GM23338 (cell line): ENCODE measurements at regions not wholly inside any gene's neighbourhood (a gene's known extent, or its start where the extent isn't known, plus 50 kb on each side); places are given as distances from the start of the nearest gene placed in this dataset.

Experiments
- ATAC-seq: fragments of 200-7000 bp; cut with Tn5 transposase; 3 replicates; pipeline ENCODE4 v1.9.1; 2020
- DNase-seq: peaks from one replicate; pipeline ENCODE4 v3.0.0-alpha.2; 2015; ENCODE audit warnings: low spot score
- H2AFZ ChIP-seq: fragments of 200-600 bp; sonication (generic); 2 replicates; pipeline ENCODE4 v1.8.0; 2016; ENCODE audit warnings: antibody characterized with exemption, mild to moderate bottlenecking, moderate library complexity
- H3F3A ChIP-seq: fragments of 200-600 bp; sonication (generic); replicated peaks from 2 replicates; pipeline ENCODE4 v1.8.0; 2017; ENCODE audit warnings: antibody characterized with exemption, mixed run types, low read depth
- H3K27ac ChIP-seq: fragments of 200-600 bp; sonication (generic); 2 replicates; pipeline ENCODE4 v1.6.1; 2016; ENCODE audit warnings: low read depth
- H3K27me3 ChIP-seq: fragments of 200-600 bp; sonication (generic); 2 replicates; pipeline ENCODE4 v1.8.0; 2016; ENCODE audit warnings: mild to moderate bottlenecking, mixed run types, moderate library complexity; ENCODE audit not compliant: insufficient read depth
- H3K36me3 ChIP-seq: fragments of 200-600 bp; sonication (generic); 2 replicates; pipeline ENCODE4 v1.8.0; 2016; ENCODE audit warnings: mild to moderate bottlenecking; ENCODE audit not compliant: insufficient read depth
- H3K4me1 ChIP-seq: fragments of 200-600 bp; sonication (generic); 2 replicates; pipeline ENCODE4 v1.8.0; 2016; ENCODE audit warnings: mild to moderate bottlenecking, moderate library complexity; ENCODE audit not compliant: insufficient read depth
- H3K4me2 ChIP-seq: fragments of 200-600 bp; sonication (generic); 2 replicates; pipeline ENCODE4 v1.7.1; 2017; ENCODE audit warnings: mixed run types
- H3K4me3 ChIP-seq: fragments of 200-600 bp; sonication (generic); 2 replicates; pipeline ENCODE4 v1.6.1; 2016; ENCODE audit warnings: mixed run types
- H3K79me2 ChIP-seq: fragments of 200-600 bp; sonication (generic); replicated peaks from 2 replicates; pipeline ENCODE4 v1.8.0; 2017; ENCODE audit warnings: mild to moderate bottlenecking; ENCODE audit not compliant: insufficient read depth
- H3K9me2 ChIP-seq: fragments of 200-600 bp; sonication (generic); 2 replicates; pipeline ENCODE4 v1.8.0; 2017; ENCODE audit not compliant: insufficient read depth
- H4K20me1 ChIP-seq: fragments of 200-600 bp; sonication (generic); replicated peaks from 2 replicates; pipeline ENCODE4 v1.8.0; 2017; ENCODE audit warnings: mild to moderate bottlenecking; ENCODE audit not compliant: insufficient read depth
- H3K27ac Mint-ChIP-seq: 2 replicates; pipeline ENCODE4 v1.8.0; 2020; ENCODE audit warnings: inconsistent platforms, mild to moderate bottlenecking, moderate library complexity, mixed read lengths
- H3K27me3 Mint-ChIP-seq: 3 replicates; pipeline ENCODE4 v1.8.0; 2022; ENCODE audit warnings: low read depth, mild to moderate bottlenecking, moderate library complexity, mixed read lengths, inconsistent platforms; ENCODE audit not compliant: insufficient read depth, poor library complexity
- H3K36me3 Mint-ChIP-seq: 3 replicates; pipeline ENCODE4 v1.8.0; 2021; ENCODE audit warnings: low read depth, mild to moderate bottlenecking, inconsistent platforms, moderate library complexity, mixed read lengths
- H3K4me1 Mint-ChIP-seq: 3 replicates; pipeline ENCODE4 v1.8.0; 2020; ENCODE audit warnings: mild to moderate bottlenecking, inconsistent platforms, mixed read lengths
- H3K4me3 Mint-ChIP-seq: 3 replicates; pipeline ENCODE4 v1.8.0; 2021; ENCODE audit warnings: moderate library complexity, mild to moderate bottlenecking, inconsistent platforms, mixed read lengths
- H3K9me3 Mint-ChIP-seq: 3 replicates; pipeline ENCODE4 v1.8.0; 2020; ENCODE audit warnings: moderate library complexity, mild to moderate bottlenecking, inconsistent platforms, mixed read lengths
- CTCF ChIP-seq, 2 experiments: fragments of 200-600 bp in 1 of 2; sonication (generic) in 1 of 2; conservative IDR thresholded peaks; 2 replicates each; pipeline versions ENCODE4 v1.5.1 to v1.6.1; 2016 to 2017; ENCODE audit warnings: antibody characterized with exemption in 2 of 2, low read depth in 2 of 2, mild to moderate bottlenecking in 2 of 2, moderate library complexity in 1 of 2
- ETS1 ChIP-seq: IDR thresholded peaks from 2 replicates; pipeline ENCODE4 v1.6.1; 2016; ENCODE audit warnings: antibody characterized with exemption
- REST ChIP-seq: IDR thresholded peaks from one replicate; pipeline ENCODE4 v1.6.1; 2018; ENCODE audit warnings: antibody characterized with exemption; ENCODE audit not compliant: unreplicated experiment
- ZNF331 ChIP-seq: fragments of 250-450 bp; sonication (Bioruptor Pico); IDR thresholded peaks from 2 replicates; pipeline ENCODE4 v1.5.0; 2020; ENCODE audit warnings: low read depth, mild to moderate bottlenecking, moderate library complexity
- ZNF462 ChIP-seq: fragments of 250-450 bp; sonication (Bioruptor Pico); IDR thresholded peaks from 2 replicates; pipeline ENCODE4 v1.5.0; 2020; ENCODE audit warnings: mild to moderate bottlenecking, moderate library complexity

GRCh38 chr12:83476006-83476405 is 789.3 kb downstream of the TMTC2 start:
- Histone ChIP-seq H3K36me3 (no peaks in the 10 kb centered on the region), H3K4me2 (no peak overlapping the region), H3F3A (no peaks in the 10 kb centered on the region), H2AFZ (no peak overlapping the region), H3K79me2 (no peaks in the 10 kb centered on the region), H3K4me1 (peaks cover 4% of the 10 kb centered on the region; the same call in 1 of the 2 replicates), H4K20me1 (no peaks in the 10 kb centered on the region), H3K27me3 (no peaks in the 10 kb centered on the region), H3K9me2 (no peaks in the 10 kb centered on the region), H3K4me3 (no peak overlapping the region), H3K27ac (no peak overlapping the region)
- Mint-ChIP-seq H3K27me3 (no peaks in the 10 kb centered on the region), H3K4me1 (peaks cover 9% of the 10 kb centered on the region; the same call in 2 of the 3 replicates), H3K4me3 (no peak overlapping the region), H3K36me3 (no peaks in the 10 kb centered on the region), H3K9me3 (no peaks in the 10 kb centered on the region), H3K27ac (no peak overlapping the region)
- no peak for ATAC-seq
- TF ChIP-seq ZNF331 (CRISPR knock-in tag) = no peak
- TF ChIP-seq REST = no peak
- TF ChIP-seq CTCF (conservative IDR thresholded peaks at IDR 0.05; ENCODE audit: low read depth in 2 of 2) = no peak
- no peak for TF ChIP-seq ZNF462
- no peak for TF ChIP-seq ETS1
- DNase-seq = no peak
